GM23338 (cell line): ENCODE measurements at regions not wholly inside any gene's neighbourhood (a gene's known extent, or its start where the extent isn't known, plus 50 kb on each side); places are given as distances from the start of the nearest gene placed in this dataset.

Experiments
- ATAC-seq: fragments of 200-7000 bp; cut with Tn5 transposase; 3 replicates; pipeline ENCODE4 v1.9.1; 2020
- DNase-seq: peaks from one replicate; pipeline ENCODE4 v3.0.0-alpha.2; 2015; ENCODE audit warnings: low spot score
- H2AFZ ChIP-seq: fragments of 200-600 bp; sonication (generic); 2 replicates; pipeline ENCODE4 v1.8.0; 2016; ENCODE audit warnings: antibody characterized with exemption, mild to moderate bottlenecking, moderate library complexity
- H3F3A ChIP-seq: fragments of 200-600 bp; sonication (generic); replicated peaks from 2 replicates; pipeline ENCODE4 v1.8.0; 2017; ENCODE audit warnings: antibody characterized with exemption, mixed run types, low read depth
- H3K27ac ChIP-seq: fragments of 200-600 bp; sonication (generic); 2 replicates; pipeline ENCODE4 v1.6.1; 2016; ENCODE audit warnings: low read depth
- H3K27me3 ChIP-seq: fragments of 200-600 bp; sonication (generic); 2 replicates; pipeline ENCODE4 v1.8.0; 2016; ENCODE audit warnings: mild to moderate bottlenecking, mixed run types, moderate library complexity; ENCODE audit not compliant: insufficient read depth
- H3K36me3 ChIP-seq: fragments of 200-600 bp; sonication (generic); 2 replicates; pipeline ENCODE4 v1.8.0; 2016; ENCODE audit warnings: mild to moderate bottlenecking; ENCODE audit not compliant: insufficient read depth
- H3K4me1 ChIP-seq: fragments of 200-600 bp; sonication (generic); 2 replicates; pipeline ENCODE4 v1.8.0; 2016; ENCODE audit warnings: mild to moderate bottlenecking, moderate library complexity; ENCODE audit not compliant: insufficient read depth
- H3K4me2 ChIP-seq: fragments of 200-600 bp; sonication (generic); 2 replicates; pipeline ENCODE4 v1.7.1; 2017; ENCODE audit warnings: mixed run types
- H3K4me3 ChIP-seq: fragments of 200-600 bp; sonication (generic); 2 replicates; pipeline ENCODE4 v1.6.1; 2016; ENCODE audit warnings: mixed run types
- H3K79me2 ChIP-seq: fragments of 200-600 bp; sonication (generic); replicated peaks from 2 replicates; pipeline ENCODE4 v1.8.0; 2017; ENCODE audit warnings: mild to moderate bottlenecking; ENCODE audit not compliant: insufficient read depth
- H3K9me2 ChIP-seq: fragments of 200-600 bp; sonication (generic); 2 replicates; pipeline ENCODE4 v1.8.0; 2017; ENCODE audit not compliant: insufficient read depth
- H4K20me1 ChIP-seq: fragments of 200-600 bp; sonication (generic); replicated peaks from 2 replicates; pipeline ENCODE4 v1.8.0; 2017; ENCODE audit warnings: mild to moderate bottlenecking; ENCODE audit not compliant: insufficient read depth
- H3K27ac Mint-ChIP-seq: 2 replicates; pipeline ENCODE4 v1.8.0; 2020; ENCODE audit warnings: inconsistent platforms, mild to moderate bottlenecking, moderate library complexity, mixed read lengths
- H3K27me3 Mint-ChIP-seq: 3 replicates; pipeline ENCODE4 v1.8.0; 2022; ENCODE audit warnings: low read depth, mild to moderate bottlenecking, moderate library complexity, mixed read lengths, inconsistent platforms; ENCODE audit not compliant: insufficient read depth, poor library complexity
- H3K36me3 Mint-ChIP-seq: 3 replicates; pipeline ENCODE4 v1.8.0; 2021; ENCODE audit warnings: low read depth, mild to moderate bottlenecking, inconsistent platforms, moderate library complexity, mixed read lengths
- H3K4me1 Mint-ChIP-seq: 3 replicates; pipeline ENCODE4 v1.8.0; 2020; ENCODE audit warnings: mild to moderate bottlenecking, inconsistent platforms, mixed read lengths
- H3K4me3 Mint-ChIP-seq: 3 replicates; pipeline ENCODE4 v1.8.0; 2021; ENCODE audit warnings: moderate library complexity, mild to moderate bottlenecking, inconsistent platforms, mixed read lengths
- H3K9me3 Mint-ChIP-seq: 3 replicates; pipeline ENCODE4 v1.8.0; 2020; ENCODE audit warnings: moderate library complexity, mild to moderate bottlenecking, inconsistent platforms, mixed read lengths
- CREB1 ChIP-seq: fragments of 250-450 bp; sonication (Bioruptor Pico); IDR thresholded peaks from 2 replicates; pipeline ENCODE4 v1.5.0; 2020; ENCODE audit warnings: low read depth, mild to moderate bottlenecking, moderate library complexity
- EZH2 ChIP-seq: fragments of 200-600 bp; sonication (generic); IDR thresholded peaks from one replicate; pipeline ENCODE4 v1.8.0; 2017; ENCODE audit warnings: antibody characterized with exemption, mild to moderate bottlenecking, low read depth; ENCODE audit not compliant: unreplicated experiment
- EZH2phosphoT487 ChIP-seq: fragments of 200-600 bp; sonication (generic); IDR thresholded peaks from one replicate; pipeline ENCODE4 v1.8.1; 2018; ENCODE audit warnings: antibody characterized with exemption; ENCODE audit not compliant: unreplicated experiment
- JUNB ChIP-seq: IDR thresholded peaks from one replicate; pipeline ENCODE4 v1.6.1; 2016; ENCODE audit warnings: antibody characterized with exemption; ENCODE audit not compliant: unreplicated experiment
- POLR2AphosphoS5 ChIP-seq: IDR thresholded peaks from 2 replicates; pipeline ENCODE4 v1.6.1; 2016; ENCODE audit warnings: antibody characterized with exemption, low read depth
- STAT1 ChIP-seq: IDR thresholded peaks from one replicate; pipeline ENCODE4 v1.6.1; 2016; ENCODE audit warnings: antibody characterized with exemption; ENCODE audit not compliant: unreplicated experiment
- ZNF114 ChIP-seq: fragments of 250-450 bp; sonication (Bioruptor Pico); IDR thresholded peaks from 2 replicates; pipeline ENCODE4 v1.5.0; 2020; ENCODE audit warnings: mild to moderate bottlenecking, moderate library complexity
- TF ChIP-seq, protein P1 (sequence below): IDR thresholded peaks from one replicate; pipeline ENCODE4 v1.6.1; 2018; ENCODE audit warnings: antibody characterized with exemption; ENCODE audit not compliant: unreplicated experiment
- TF ChIP-seq, protein P2 (sequence below): fragments of 250-450 bp; sonication (Bioruptor Pico); IDR thresholded peaks from 2 replicates; pipeline ENCODE4 v1.5.0; 2020; ENCODE audit warnings: mild to moderate bottlenecking, moderate library complexity

DNA sequence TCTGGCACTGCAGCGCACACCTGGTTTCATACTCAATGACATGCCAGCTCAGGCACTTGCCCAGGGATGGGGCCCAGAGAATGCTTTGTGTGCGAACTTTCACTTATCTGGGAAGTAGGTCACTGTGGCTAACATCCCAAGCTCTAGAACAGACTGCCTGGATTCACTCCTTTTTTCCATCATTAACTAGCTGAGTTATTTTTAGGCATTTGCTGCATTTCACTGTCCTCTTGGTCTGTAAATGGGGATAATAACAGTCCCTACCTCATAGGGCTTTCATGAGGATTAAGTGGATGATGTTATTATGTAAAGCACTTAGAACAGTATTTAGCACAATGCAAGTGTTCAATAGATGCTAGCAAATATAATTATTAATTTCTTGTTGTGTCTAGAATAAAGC lies 98.7 kb upstream of the DOCK1 start:
- H3K27me3 Mint-ChIP-seq, result no peaks in the 10 kb centered on the region
- Histone ChIP-seq H3F3A (no peaks in the 10 kb centered on the region), H3K27me3 (no peaks in the 10 kb centered on the region), H2AFZ (no peak overlapping the region), H3K4me1 (no peaks in the 10 kb centered on the region), H3K9me2 (peaks cover 4% of the 10 kb centered on the region; the same call in 1 of the 2 replicates), H3K36me3 (no peaks in the 10 kb centered on the region; the same call in 1 of the 2 replicates), H4K20me1 (no peaks in the 10 kb centered on the region), H3K4me3 (no peak overlapping the region), H3K79me2 (no peaks in the 10 kb centered on the region), H3K27ac (no peak overlapping the region), H3K4me2 (no peak overlapping the region)
- no peaks in the 10 kb centered on the region for H3K36me3 Mint-ChIP-seq
- ATAC-seq (no peak), DNase-seq (no peak)
- no peak for TF ChIP-seq JUNB
- TF ChIP-seq EZH2, result no peak
- TF ChIP-seq STAT1, result no peak
- TF ChIP-seq, protein P1, sequence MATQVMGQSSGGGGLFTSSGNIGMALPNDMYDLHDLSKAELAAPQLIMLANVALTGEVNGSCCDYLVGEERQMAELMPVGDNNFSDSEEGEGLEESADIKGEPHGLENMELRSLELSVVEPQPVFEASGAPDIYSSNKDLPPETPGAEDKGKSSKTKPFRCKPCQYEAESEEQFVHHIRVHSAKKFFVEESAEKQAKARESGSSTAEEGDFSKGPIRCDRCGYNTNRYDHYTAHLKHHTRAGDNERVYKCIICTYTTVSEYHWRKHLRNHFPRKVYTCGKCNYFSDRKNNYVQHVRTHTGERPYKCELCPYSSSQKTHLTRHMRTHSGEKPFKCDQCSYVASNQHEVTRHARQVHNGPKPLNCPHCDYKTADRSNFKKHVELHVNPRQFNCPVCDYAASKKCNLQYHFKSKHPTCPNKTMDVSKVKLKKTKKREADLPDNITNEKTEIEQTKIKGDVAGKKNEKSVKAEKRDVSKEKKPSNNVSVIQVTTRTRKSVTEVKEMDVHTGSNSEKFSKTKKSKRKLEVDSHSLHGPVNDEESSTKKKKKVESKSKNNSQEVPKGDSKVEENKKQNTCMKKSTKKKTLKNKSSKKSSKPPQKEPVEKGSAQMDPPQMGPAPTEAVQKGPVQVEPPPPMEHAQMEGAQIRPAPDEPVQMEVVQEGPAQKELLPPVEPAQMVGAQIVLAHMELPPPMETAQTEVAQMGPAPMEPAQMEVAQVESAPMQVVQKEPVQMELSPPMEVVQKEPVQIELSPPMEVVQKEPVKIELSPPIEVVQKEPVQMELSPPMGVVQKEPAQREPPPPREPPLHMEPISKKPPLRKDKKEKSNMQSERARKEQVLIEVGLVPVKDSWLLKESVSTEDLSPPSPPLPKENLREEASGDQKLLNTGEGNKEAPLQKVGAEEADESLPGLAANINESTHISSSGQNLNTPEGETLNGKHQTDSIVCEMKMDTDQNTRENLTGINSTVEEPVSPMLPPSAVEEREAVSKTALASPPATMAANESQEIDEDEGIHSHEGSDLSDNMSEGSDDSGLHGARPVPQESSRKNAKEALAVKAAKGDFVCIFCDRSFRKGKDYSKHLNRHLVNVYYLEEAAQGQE, result no peak
- TF ChIP-seq, protein P2, sequence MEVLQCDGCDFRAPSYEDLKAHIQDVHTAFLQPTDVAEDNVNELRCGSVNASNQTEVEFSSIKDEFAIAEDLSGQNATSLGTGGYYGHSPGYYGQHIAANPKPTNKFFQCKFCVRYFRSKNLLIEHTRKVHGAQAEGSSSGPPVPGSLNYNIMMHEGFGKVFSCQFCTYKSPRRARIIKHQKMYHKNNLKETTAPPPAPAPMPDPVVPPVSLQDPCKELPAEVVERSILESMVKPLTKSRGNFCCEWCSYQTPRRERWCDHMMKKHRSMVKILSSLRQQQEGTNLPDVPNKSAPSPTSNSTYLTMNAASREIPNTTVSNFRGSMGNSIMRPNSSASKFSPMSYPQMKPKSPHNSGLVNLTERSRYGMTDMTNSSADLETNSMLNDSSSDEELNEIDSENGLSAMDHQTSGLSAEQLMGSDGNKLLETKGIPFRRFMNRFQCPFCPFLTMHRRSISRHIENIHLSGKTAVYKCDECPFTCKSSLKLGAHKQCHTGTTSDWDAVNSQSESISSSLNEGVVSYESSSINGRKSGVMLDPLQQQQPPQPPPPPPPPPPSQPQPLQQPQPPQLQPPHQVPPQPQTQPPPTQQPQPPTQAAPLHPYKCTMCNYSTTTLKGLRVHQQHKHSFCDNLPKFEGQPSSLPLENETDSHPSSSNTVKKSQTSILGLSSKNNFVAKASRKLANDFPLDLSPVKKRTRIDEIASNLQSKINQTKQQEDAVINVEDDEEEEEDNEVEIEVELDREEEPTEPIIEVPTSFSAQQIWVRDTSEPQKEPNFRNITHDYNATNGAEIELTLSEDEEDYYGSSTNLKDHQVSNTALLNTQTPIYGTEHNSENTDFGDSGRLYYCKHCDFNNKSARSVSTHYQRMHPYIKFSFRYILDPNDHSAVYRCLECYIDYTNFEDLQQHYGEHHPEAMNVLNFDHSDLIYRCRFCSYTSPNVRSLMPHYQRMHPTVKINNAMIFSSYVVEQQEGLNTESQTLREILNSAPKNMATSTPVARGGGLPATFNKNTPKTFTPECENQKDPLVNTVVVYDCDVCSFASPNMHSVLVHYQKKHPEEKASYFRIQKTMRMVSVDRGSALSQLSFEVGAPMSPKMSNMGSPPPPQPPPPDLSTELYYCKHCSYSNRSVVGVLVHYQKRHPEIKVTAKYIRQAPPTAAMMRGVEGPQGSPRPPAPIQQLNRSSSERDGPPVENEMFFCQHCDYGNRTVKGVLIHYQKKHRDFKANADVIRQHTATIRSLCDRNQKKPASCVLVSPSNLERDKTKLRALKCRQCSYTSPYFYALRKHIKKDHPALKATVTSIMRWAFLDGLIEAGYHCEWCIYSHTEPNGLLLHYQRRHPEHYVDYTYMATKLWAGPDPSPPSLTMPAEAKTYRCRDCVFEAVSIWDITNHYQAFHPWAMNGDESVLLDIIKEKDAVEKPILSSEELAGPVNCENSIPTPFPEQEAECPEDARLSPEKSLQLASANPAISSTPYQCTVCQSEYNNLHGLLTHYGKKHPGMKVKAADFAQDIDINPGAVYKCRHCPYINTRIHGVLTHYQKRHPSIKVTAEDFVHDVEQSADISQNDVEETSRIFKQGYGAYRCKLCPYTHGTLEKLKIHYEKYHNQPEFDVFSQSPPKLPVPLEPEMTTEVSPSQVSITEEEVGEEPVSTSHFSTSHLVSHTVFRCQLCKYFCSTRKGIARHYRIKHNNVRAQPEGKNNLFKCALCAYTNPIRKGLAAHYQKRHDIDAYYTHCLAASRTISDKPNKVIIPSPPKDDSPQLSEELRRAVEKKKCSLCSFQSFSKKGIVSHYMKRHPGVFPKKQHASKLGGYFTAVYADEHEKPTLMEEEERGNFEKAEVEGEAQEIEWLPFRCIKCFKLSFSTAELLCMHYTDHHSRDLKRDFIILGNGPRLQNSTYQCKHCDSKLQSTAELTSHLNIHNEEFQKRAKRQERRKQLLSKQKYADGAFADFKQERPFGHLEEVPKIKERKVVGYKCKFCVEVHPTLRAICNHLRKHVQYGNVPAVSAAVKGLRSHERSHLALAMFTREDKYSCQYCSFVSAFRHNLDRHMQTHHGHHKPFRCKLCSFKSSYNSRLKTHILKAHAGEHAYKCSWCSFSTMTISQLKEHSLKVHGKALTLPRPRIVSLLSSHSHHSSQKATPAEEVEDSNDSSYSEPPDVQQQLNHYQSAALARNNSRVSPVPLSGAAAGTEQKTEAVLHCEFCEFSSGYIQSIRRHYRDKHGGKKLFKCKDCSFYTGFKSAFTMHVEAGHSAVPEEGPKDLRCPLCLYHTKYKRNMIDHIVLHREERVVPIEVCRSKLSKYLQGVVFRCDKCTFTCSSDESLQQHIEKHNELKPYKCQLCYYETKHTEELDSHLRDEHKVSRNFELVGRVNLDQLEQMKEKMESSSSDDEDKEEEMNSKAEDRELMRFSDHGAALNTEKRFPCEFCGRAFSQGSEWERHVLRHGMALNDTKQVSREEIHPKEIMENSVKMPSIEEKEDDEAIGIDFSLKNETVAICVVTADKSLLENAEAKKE (CRISPR knock-in tag), result no peak
- TF ChIP-seq POLR2AphosphoS5, result no peak
- no peak for TF ChIP-seq EZH2phosphoT487
- no peak for TF ChIP-seq ZNF114 (CRISPR knock-in tag)
- TF ChIP-seq CREB1 (CRISPR knock-in tag), result no peak
- H3K27ac Mint-ChIP-seq, result no peak overlapping the region
- no peak overlapping the region for H3K4me3 Mint-ChIP-seq
- no peaks in the 10 kb centered on the region for H3K4me1 Mint-ChIP-seq
- H3K9me3 Mint-ChIP-seq, result peaks cover 5% of the 10 kb centered on the region; the same call in 1 of the 3 replicates
